Fibroblast of skin of right biceps (primary cell): ENCODE measurements at regions not wholly inside any gene's neighbourhood (a gene's known extent, or its start where the extent isn't known, plus 50 kb on each side); places are given as distances from the start of the nearest gene placed in this dataset.
A peak's percentile ranks its signal among the peaks of the same experiment; 100 is the strongest.

Experiments used
- DNase-seq: peaks from one replicate; pipeline ENCODE4 v3.0.0-alpha.2; 2013

- DNase-seq = no peak
These were observed 459.4 kb upstream of the GRIA1 start for GRCh38 chr5:153030755-153031725.

- no peak for DNase-seq
These were observed 451.0 kb upstream of the GRIA1 start for GRCh38 chr5:153039501-153039900.

- DNase-seq = peak; percentile 92
These were observed 446.6 kb upstream of the GRIA1 start for GRCh38 chr5:153043886-153044285.

- DNase-seq = no peak
These were observed 439.8 kb upstream of the GRIA1 start for GRCh38 chr5:153050496-153051179.

- DNase-seq = no peak
These were observed 424.2 kb upstream of the GRIA1 start for GRCh38 chr5:153066281-153066680.

- no peak for DNase-seq
These were observed 422.6 kb upstream of the GRIA1 start for GRCh38 chr5:153067869-153068268.

GRCh38 chr5:153079396-153079795 is 411.1 kb upstream of the GRIA1 start:
- DNase-seq = no peak

GRCh38 chr5:153080940-153081339 is 409.5 kb upstream of the GRIA1 start:
- DNase-seq = no peak

- peak; percentile 8 for DNase-seq
These were observed 409.1 kb upstream of the GRIA1 start for GRCh38 chr5:153081385-153081784.

- DNase-seq = peak; percentile 14
These were observed 406.0 kb upstream of the GRIA1 start for GRCh38 chr5:153084511-153084910.

- no peak for DNase-seq
These were observed 404.0 kb upstream of the GRIA1 start for GRCh38 chr5:153086486-153086885.

GRCh38 chr5:153088538-153088937 is 401.9 kb upstream of the GRIA1 start:
- no peak for DNase-seq

- DNase-seq = no peak
These were observed 396.1 kb upstream of the GRIA1 start for GRCh38 chr5:153094333-153094732.

- DNase-seq = no peak
These were observed 394.1 kb upstream of the GRIA1 start for GRCh38 chr5:153096381-153096780.

GRCh38 chr5:153099328-153099727 is 391.1 kb upstream of the GRIA1 start:
- DNase-seq = no peak

- no peak for DNase-seq
These were observed 389.0 kb upstream of the GRIA1 start for GRCh38 chr5:153101235-153102180.

- no peak for DNase-seq
These were observed 373.6 kb upstream of the GRIA1 start for GRCh38 chr5:153116916-153117315.

- DNase-seq = no peak
These were observed 372.5 kb upstream of the GRIA1 start for GRCh38 chr5:153118018-153118417.

GRCh38 chr5:153122403-153122802 is 368.1 kb upstream of the GRIA1 start:
- DNase-seq = no peak

- no peak for DNase-seq
These were observed 360.2 kb upstream of the GRIA1 start for GRCh38 chr5:153130296-153130695.

- peak; percentile 65 for DNase-seq
These were observed 355.1 kb upstream of the GRIA1 start for GRCh38 chr5:153135411-153135810.

GRCh38 chr5:153136910-153137614 is 353.4 kb upstream of the GRIA1 start:
- DNase-seq = no peak
